Mesenchymal stem cell (in vitro differentiated cells and primary cell): ENCODE measurements at regions not wholly inside any gene's neighbourhood (a gene's known extent, or its start where the extent isn't known, plus 50 kb on each side); places are given as distances from the start of the nearest gene placed in this dataset.

ENCODE experiments used
- DNase-seq: peaks from one replicate; pipeline ENCODE4 v3.0.0-alpha.2; 2013
- H2AFZ ChIP-seq: one replicate; pipeline ENCODE4 v1.6.1; 2013; ENCODE audit warnings: low read depth, mild to moderate bottlenecking, control low read depth, inconsistent platforms, low read length, moderate library complexity
- H2AK5ac ChIP-seq: 2 replicates; pipeline ENCODE4 v1.6.1; 2013; ENCODE audit warnings: low read length, moderate library complexity, mild to moderate bottlenecking, inconsistent platforms; ENCODE audit not compliant: severe bottlenecking
- H2BK120ac ChIP-seq: one replicate; pipeline ENCODE4 v1.6.1; 2013; ENCODE audit warnings: low read depth, mild to moderate bottlenecking, inconsistent platforms, low read length, moderate library complexity
- H2BK12ac ChIP-seq, 2 experiments: one replicate each; pipeline ENCODE4 v1.6.1; 2013; ENCODE audit warnings: inconsistent platforms in 2 of 2, low read length in 2 of 2, mild to moderate bottlenecking in 2 of 2, moderate library complexity in 2 of 2, control low read depth in 1 of 2
- H2BK15ac ChIP-seq: one replicate; pipeline ENCODE4 v1.6.1; 2013; ENCODE audit warnings: mild to moderate bottlenecking, low read depth, inconsistent platforms; ENCODE audit not compliant: poor library complexity, severe bottlenecking
- H2BK5ac ChIP-seq: 2 replicates; pipeline ENCODE4 v1.6.1; 2013; ENCODE audit warnings: low read depth, mild to moderate bottlenecking, low read length, control low read depth, inconsistent platforms; ENCODE audit not compliant: poor library complexity, severe bottlenecking
- H3K14ac ChIP-seq, 2 experiments: one replicate each; pipeline ENCODE4 v1.6.1; 2013; ENCODE audit warnings: inconsistent platforms in 2 of 2, low read length in 2 of 2, control low read depth in 1 of 2, mild to moderate bottlenecking in 1 of 2, moderate library complexity in 1 of 2
- H3K18ac ChIP-seq, 2 experiments: one replicate each; pipeline ENCODE4 v1.6.1; 2013; ENCODE audit warnings: inconsistent platforms in 2 of 2, low read length in 2 of 2, control low read depth in 1 of 2, low read depth in 1 of 2, mild to moderate bottlenecking in 1 of 2
- H3K23ac ChIP-seq, 2 experiments: one replicate each; pipeline ENCODE4 v1.6.1; 2013; ENCODE audit warnings: inconsistent platforms in 2 of 2, low read length in 2 of 2, mild to moderate bottlenecking in 2 of 2, moderate library complexity in 2 of 2, control low read depth in 1 of 2
- H3K27ac ChIP-seq: 2 replicates; pipeline ENCODE4 v1.5.1; 2013; ENCODE audit warnings: mild to moderate bottlenecking, moderate library complexity, low read length, control low read depth, inconsistent platforms; ENCODE audit not compliant: poor library complexity, severe bottlenecking
- H3K27me3 ChIP-seq, 2 experiments: 2 replicates each; pipeline versions ENCODE4 v1.6.1 to v1.7.0; 2013; ENCODE audit warnings: low read length in 2 of 2, mild to moderate bottlenecking in 2 of 2, moderate library complexity in 2 of 2, control low read depth in 1 of 2, inconsistent platforms in 1 of 2; ENCODE audit not compliant: control insufficient read depth in 1 of 2, insufficient read depth in 1 of 2
- H3K36me3 ChIP-seq, 2 experiments: 2 replicates each; pipeline versions ENCODE4 v1.6.1 to v1.7.0; 2013; ENCODE audit warnings: low read length in 2 of 2, control low read depth in 1 of 2, inconsistent platforms in 1 of 2, low read depth in 1 of 2, mild to moderate bottlenecking in 1 of 2; ENCODE audit not compliant: insufficient read depth in 2 of 2, control insufficient read depth in 1 of 2
- H3K4ac ChIP-seq, 2 experiments: one replicate each; pipeline ENCODE4 v1.6.1; 2013; ENCODE audit warnings: inconsistent platforms in 2 of 2, low read length in 2 of 2, mild to moderate bottlenecking in 2 of 2, moderate library complexity in 2 of 2, control low read depth in 1 of 2, low read depth in 1 of 2
- H3K4me1 ChIP-seq: 2 replicates; pipeline ENCODE4 v1.6.1; 2013; ENCODE audit warnings: low read depth, low read length, control low read depth; ENCODE audit not compliant: control insufficient read depth, insufficient read depth
- H3K4me2 ChIP-seq: 2 replicates; pipeline ENCODE4 v1.6.1; 2013; ENCODE audit warnings: low read length, mild to moderate bottlenecking, inconsistent platforms; ENCODE audit not compliant: poor library complexity, severe bottlenecking
- H3K4me3 ChIP-seq, 2 experiments: 2 replicates each; pipeline versions ENCODE4 v1.5.1 to v1.7.0; 2013; ENCODE audit warnings: low read length in 2 of 2, mild to moderate bottlenecking in 2 of 2, control low read depth in 1 of 2, low read depth in 1 of 2; ENCODE audit not compliant: insufficient read depth in 1 of 2
- H3K79me1 ChIP-seq: replicated peaks from 2 replicates; pipeline ENCODE4 v1.6.1; 2013; ENCODE audit warnings: mild to moderate bottlenecking, control low read depth, low read length, inconsistent platforms; ENCODE audit not compliant: poor library complexity, severe bottlenecking
- H3K9ac ChIP-seq: 2 replicates; pipeline ENCODE4 v1.7.0; 2013; ENCODE audit warnings: mild to moderate bottlenecking, low read length, moderate library complexity
- H3K9me3 ChIP-seq: 2 replicates; pipeline ENCODE4 v1.7.0; 2013; ENCODE audit warnings: mild to moderate bottlenecking, low read length; ENCODE audit not compliant: control insufficient read depth
- H4K8ac ChIP-seq: one replicate; pipeline ENCODE4 v1.6.1; 2013; ENCODE audit warnings: inconsistent platforms, mild to moderate bottlenecking, low read length, moderate library complexity
- H4K91ac ChIP-seq: one replicate; pipeline ENCODE4 v1.6.1; 2013; ENCODE audit warnings: mild to moderate bottlenecking, low read length, inconsistent platforms
- WGBS: methylation state at CpG from one replicate; pipeline ENCODE4 v1.1.7; 2013; ENCODE audit warnings: mixed read lengths; 5-methylcytosine and 5-hydroxymethylcytosine counted together

GRCh38 chr20:40565682-40566040, 123.4 kb downstream of the MAFB start:
- H2BK12ac ChIP-seq: peak overlapping the region in 1 of 2 experiments; percentile 79
- DNase-seq: no peak
- no peaks in the 10 kb centered on the region for H3K79me1 ChIP-seq
- no peak overlapping the region for H2AFZ ChIP-seq
- no peaks in the 10 kb centered on the region for H3K9me3 ChIP-seq
- H2BK15ac ChIP-seq: no peak overlapping the region
- H3K27ac ChIP-seq: no peak overlapping the region
- no peak overlapping the region for H3K4me3 ChIP-seq
- H2BK120ac ChIP-seq: no peak overlapping the region
- H2AK5ac ChIP-seq: no peak overlapping the region
- peak overlapping the region in 1 of 2 experiments; percentile 50 for H3K18ac ChIP-seq
- 58% methylated on average over 1 of the region's 1 CpG for WGBS
- no peak overlapping the region for H3K9ac ChIP-seq
- H3K27me3 ChIP-seq: peaks cover 0 to 5% of the 10 kb centered on the region in 2 experiments
- no peak overlapping the region for H3K23ac ChIP-seq
- H3K4me2 ChIP-seq: no peak overlapping the region
- H3K4me1 ChIP-seq: peaks cover 18% of the 10 kb centered on the region
- no peaks in the 10 kb centered on the region for H3K36me3 ChIP-seq
- H2BK5ac ChIP-seq: no peak overlapping the region
- H4K91ac ChIP-seq: no peak overlapping the region
- peak overlapping the region in 1 of 2 experiments; percentile 69 for H3K14ac ChIP-seq
- no peak overlapping the region for H4K8ac ChIP-seq
- H3K4ac ChIP-seq: no peak overlapping the region

GRCh38 chr20:40565001-40565681, 123.9 kb downstream of the MAFB start:
- WGBS: 45% methylated on average over 6 of the region's 6 CpGs
- Histone ChIP-seq H2BK12ac (peak overlapping the region in 1 of 2 experiments; percentile 79), H3K27me3 (peaks cover 0 to 5% of the 10 kb centered on the region in 2 experiments), H4K91ac (no peak overlapping the region), H3K4ac (no peak overlapping the region), H3K18ac (peak overlapping the region in 1 of 2 experiments; percentile 50), H3K4me1 (peaks cover 18% of the 10 kb centered on the region), H2BK5ac (no peak overlapping the region), H2BK120ac (no peak overlapping the region), H2AK5ac (no peak overlapping the region), H3K23ac (no peak overlapping the region), H3K27ac (no peak overlapping the region), H4K8ac (no peak overlapping the region), H3K9ac (no peak overlapping the region), H3K4me3 (peak overlapping the region in 1 of 2 experiments; percentile 8), H3K79me1 (no peaks in the 10 kb centered on the region), H3K36me3 (no peaks in the 10 kb centered on the region), H3K9me3 (no peaks in the 10 kb centered on the region), H3K14ac (peak overlapping the region in 1 of 2 experiments; percentile 69), H3K4me2 (no peak overlapping the region), H2BK15ac (no peak overlapping the region), H2AFZ (no peak overlapping the region)
- DNase-seq: peak; percentile 85

- peaks cover 0 to 5% of the 10 kb centered on the region in 2 experiments for H3K27me3 ChIP-seq
These were observed 125.6 kb downstream of the MAFB start for GRCh38 chr20:40563296-40563950.

GRCh38 chr20:40562031-40562430, 127.0 kb downstream of the MAFB start:
- no peaks in the 10 kb centered on the region for H3K79me1 ChIP-seq
- H3K14ac ChIP-seq: no peak overlapping the region
- peak overlapping the region in 1 of 2 experiments; percentile 1 for H3K18ac ChIP-seq
- no peak overlapping the region for H2AFZ ChIP-seq
- no peak overlapping the region for H2BK120ac ChIP-seq
- no peaks in the 10 kb centered on the region for H3K9me3 ChIP-seq
- no peak overlapping the region for H4K91ac ChIP-seq
- H4K8ac ChIP-seq: no peak overlapping the region
- no peak overlapping the region for H2BK15ac ChIP-seq
- H3K23ac ChIP-seq: no peak overlapping the region
- H3K36me3 ChIP-seq: no peaks in the 10 kb centered on the region
- H2BK12ac ChIP-seq: no peak overlapping the region
- peak; percentile 53 for DNase-seq
- no peak overlapping the region for H3K4me3 ChIP-seq
- H3K4me1 ChIP-seq: peaks cover 15% of the 10 kb centered on the region
- no peak overlapping the region for H3K27ac ChIP-seq
- no peak overlapping the region for H2BK5ac ChIP-seq
- no peak overlapping the region for H3K9ac ChIP-seq
- H3K4ac ChIP-seq: no peak overlapping the region
- 36% methylated on average over 2 of the region's 2 CpGs for WGBS
- H3K27me3 ChIP-seq: peaks cover 0 to 5% of the 10 kb centered on the region in 2 experiments
- no peak overlapping the region for H3K4me2 ChIP-seq
- no peak overlapping the region for H2AK5ac ChIP-seq

More at GRCh38 chr20:40563296-40563950, 125.6 kb downstream of the MAFB start:
- Histone ChIP-seq H4K8ac (no peak overlapping the region), H3K23ac (no peak overlapping the region), H3K79me1 (no peaks in the 10 kb centered on the region), H2AK5ac (no peak overlapping the region), H4K91ac (no peak overlapping the region), H3K9ac (no peak overlapping the region), H3K4ac (peak overlapping the region in 1 of 2 experiments; percentile 13), H2BK120ac (no peak overlapping the region), H2BK5ac (no peak overlapping the region), H3K4me2 (no peak overlapping the region), H2AFZ (no peak overlapping the region), H2BK12ac (no peak overlapping the region), H3K4me1 (peaks cover 18% of the 10 kb centered on the region), H3K36me3 (no peaks in the 10 kb centered on the region), H3K18ac (peak overlapping the region in 1 of 2 experiments; percentile 9), H3K4me3 (no peak overlapping the region), H3K9me3 (no peaks in the 10 kb centered on the region), H3K27ac (no peak overlapping the region), H2BK15ac (no peak overlapping the region), H3K14ac (no peak overlapping the region)
- 83% methylated on average over 7 of the region's 8 CpGs for WGBS
- peak; percentile 33 for DNase-seq
